H54 (cell line): ENCODE measurements at regions not wholly inside any gene's neighbourhood (a gene's known extent, or its start where the extent isn't known, plus 50 kb on each side); places are given as distances from the start of the nearest gene placed in this dataset.

ENCODE experiments used
- DNase-seq: peaks from one replicate; pipeline ENCODE4 v3.0.0; 2011; ENCODE audit warnings: low spot score, mixed read lengths; ENCODE audit not compliant: insufficient read length
- FAIRE-seq: peaks from 3 replicates; lab custom pipeline; 2011; peaks lifted over from hg19 to GRCh38; lab: Jason Lieb, UNC
- POLR2A ChIP-seq: IDR thresholded peaks from 2 replicates; pipeline ENCODE4 v1.6.1; 2011; ENCODE audit warnings: low read depth, mild to moderate bottlenecking, low read length

- no peak for FAIRE-seq
- no peak for DNase-seq
- TF ChIP-seq POLR2A: no peak
Observed at GRCh38 chr6:28765978-28766351, 157.8 kb downstream of the TRIM27 start.

GRCh38 chr6:28766426-28766825, 157.4 kb downstream of the TRIM27 start:
- TF ChIP-seq POLR2A: no peak
- FAIRE-seq (no peak), DNase-seq (no peak)

GRCh38 chr6:28767133-28767532, 156.7 kb downstream of the TRIM27 start:
- no peak for TF ChIP-seq POLR2A
- DNase-seq: no peak
- no peak for FAIRE-seq

DNA sequence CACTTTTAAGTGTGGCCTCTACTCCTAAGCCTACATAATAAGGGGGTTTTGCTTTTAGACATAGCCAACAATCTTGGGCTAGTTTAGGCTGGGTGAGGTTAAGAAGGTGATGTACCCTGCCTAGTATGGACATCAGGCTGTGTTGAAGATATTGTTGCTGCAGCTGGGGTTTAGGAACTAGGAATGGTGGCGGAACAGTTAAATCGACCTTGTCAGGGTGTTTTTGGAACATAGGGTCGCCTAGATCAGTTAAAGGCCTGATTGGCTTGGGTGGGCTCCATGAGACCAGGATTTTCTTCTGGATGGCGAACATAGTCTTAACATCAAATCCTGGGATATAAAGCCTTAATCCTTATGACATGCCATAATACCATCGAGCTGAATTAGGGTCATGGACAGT, 156.1 kb downstream of the TRIM27 start:
- DNase-seq (no peak), FAIRE-seq (no peak)
- no peak for TF ChIP-seq POLR2A

GRCh38 chr6:28768187-28768913, 155.4 kb downstream of the TRIM27 start:
- FAIRE-seq: no peak
- no peak for TF ChIP-seq POLR2A
- DNase-seq: no peak

DNA sequence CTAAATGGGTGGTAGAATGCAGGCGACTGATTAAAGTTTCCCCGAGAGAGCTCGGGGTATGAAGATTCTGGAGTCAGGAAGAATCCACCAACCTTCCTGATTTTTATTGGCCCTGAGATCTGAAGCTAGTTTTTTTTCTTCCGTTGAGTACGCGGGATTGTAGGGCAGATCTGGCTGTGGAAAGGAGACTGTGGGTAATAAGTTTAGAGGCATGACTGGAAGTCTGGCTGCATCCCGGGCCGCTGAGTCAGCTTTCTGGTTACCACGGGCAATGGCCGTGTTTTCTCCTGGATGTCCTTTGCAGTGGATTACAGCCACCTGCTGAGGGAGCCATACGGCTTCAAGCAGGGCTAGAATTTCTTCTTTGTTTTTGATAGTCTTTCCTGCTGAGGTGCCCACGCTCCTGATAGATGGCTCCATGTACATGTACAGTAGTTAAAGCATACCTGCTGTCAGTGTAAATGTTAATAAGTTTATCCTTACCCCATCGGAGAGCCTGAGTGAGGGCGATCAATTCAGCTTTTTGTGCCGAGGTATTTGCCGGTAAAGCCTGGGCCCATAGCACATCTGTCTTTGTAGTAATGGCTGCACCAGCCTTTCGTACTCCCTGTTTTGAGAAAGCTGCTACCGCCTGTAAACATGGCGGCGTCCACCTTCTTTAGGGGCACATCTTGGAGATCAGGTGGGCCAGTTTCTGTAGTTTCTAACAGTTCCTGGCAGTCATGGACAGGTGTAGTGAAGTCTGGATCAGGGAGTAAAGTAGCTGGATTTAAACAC, 154.0 kb downstream of the TRIM27 start:
- TF ChIP-seq POLR2A: no peak
- FAIRE-seq: peak; percentile 53
- DNase-seq: peak; percentile 35

DNA sequence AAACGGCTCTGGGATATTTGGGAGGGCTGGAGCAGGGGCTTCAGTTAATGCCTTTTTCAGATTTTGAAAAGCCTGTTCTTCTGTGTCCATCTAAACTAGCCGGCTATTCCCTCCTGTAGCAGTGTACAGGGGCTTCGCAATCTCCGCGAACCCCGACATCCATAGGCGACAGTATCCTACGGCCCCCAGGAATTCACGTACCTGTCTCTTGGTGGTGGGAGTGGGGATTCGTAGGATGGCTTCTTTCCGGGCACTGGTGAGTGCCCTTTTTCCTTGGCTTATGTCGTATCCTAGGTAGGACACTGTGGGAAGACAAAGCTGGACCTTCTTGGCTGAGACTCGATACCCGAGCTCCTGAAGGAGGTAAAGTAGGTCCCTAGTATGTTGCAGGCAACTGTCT, 153.1 kb downstream of the TRIM27 start:
- TF ChIP-seq POLR2A: no peak
- DNase-seq (no peak), FAIRE-seq (no peak)

DNA sequence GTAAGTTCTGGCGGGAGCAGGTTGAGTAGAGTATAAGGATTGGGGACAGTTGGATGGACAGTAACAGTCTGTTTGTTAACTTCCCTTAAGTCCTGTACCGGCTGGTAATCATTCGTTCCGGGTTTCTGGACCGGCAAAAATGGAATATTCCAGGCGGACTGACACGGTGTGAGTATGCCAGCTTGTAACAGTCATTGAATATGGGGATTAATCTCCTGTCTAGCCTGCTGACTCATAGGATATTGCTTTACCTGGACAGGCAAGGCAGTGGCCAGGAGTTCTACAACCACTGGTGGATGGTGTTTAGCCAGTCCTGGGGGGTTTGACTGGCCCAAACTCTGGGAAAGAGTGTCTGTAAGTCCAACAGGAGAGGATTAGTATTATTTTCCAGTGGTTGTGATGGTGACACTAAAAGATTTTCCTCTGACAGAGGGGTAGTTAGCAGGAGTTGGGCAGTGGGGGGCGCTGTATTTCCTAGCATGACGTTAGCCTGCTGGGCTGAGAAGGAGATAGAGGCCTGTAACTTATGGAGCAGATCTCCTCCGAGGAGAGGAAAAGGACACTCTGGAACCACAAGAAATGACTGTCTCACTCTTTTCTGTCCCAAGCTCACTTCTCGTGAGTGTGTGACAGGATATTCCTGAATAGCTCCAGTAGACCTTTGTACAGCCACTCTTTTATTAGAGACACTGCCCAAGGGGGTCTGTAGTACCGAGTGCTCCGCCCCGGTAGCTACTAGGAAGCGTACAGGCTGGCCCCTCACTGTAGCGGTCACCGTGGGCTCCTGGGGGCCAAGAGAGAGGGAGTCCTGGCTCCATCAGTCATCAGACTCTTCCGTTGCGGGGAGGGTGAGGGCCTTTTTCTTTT, 152.2 kb downstream of the TRIM27 start:
- DNase-seq: no peak
- no peak for FAIRE-seq
- no peak for TF ChIP-seq POLR2A

- no peak for FAIRE-seq
- TF ChIP-seq POLR2A: no peak
- DNase-seq: no peak
Observed at GRCh38 chr6:28772480-28773381, 151.1 kb downstream of the TRIM27 start.

DNA sequence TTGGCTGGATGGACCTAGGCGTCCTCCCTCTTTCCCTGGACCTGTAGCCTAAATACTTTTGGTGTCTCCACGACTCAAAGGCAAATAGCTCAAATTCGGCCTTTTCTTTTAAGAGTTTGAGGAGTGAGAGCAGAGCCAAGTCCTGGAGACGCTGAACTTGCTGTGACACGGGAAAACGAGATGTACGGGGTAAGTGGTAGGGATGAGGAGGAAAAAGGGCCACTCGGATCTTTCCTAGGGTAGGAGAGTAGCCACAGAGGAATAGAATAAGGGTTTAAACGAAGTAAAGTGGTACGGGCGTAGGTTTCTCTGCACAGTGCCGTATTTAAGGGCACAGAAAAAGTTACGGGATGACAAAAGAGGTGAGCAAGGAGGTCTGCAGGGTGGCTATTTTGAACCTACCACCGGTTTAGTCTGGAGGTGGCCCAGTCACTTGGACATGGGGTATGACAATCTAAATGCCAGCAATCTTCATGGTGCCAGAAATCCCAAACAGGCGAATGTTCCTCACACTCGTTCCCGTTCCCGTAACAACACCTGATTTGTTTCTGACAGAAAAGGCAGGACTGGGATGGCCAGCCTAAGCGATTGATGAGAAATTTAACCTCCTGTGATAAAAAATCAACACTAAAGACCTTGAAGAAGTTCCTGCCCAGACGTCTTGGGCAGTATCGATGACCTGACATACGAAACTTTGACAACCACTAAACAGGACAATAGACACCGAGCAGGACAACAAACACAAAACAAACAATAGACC, 149.3 kb downstream of the TRIM27 start:
- FAIRE-seq: no peak
- no peak for DNase-seq
- no peak for TF ChIP-seq POLR2A

- no peak for TF ChIP-seq POLR2A
- FAIRE-seq (no peak), DNase-seq (no peak)
Observed at GRCh38 chr6:28775052-28775376, 148.8 kb downstream of the TRIM27 start.

- FAIRE-seq: no peak
- TF ChIP-seq POLR2A: no peak
- DNase-seq: no peak
Observed at GRCh38 chr6:28775405-28776129, 148.2 kb downstream of the TRIM27 start.
